NCI-H226 (cell line): ENCODE measurements at regions not wholly inside any gene's neighbourhood (a gene's known extent, or its start where the extent isn't known, plus 50 kb on each side); places are given as distances from the start of the nearest gene placed in this dataset.

Experiments used
- DNase-seq: peaks from one replicate; pipeline ENCODE4 v3.0.0-alpha.2; 2015

GRCh38 chr16:85462714-85463611, 150.2 kb upstream of the GSE1 start:
- no peak for DNase-seq

DNA sequence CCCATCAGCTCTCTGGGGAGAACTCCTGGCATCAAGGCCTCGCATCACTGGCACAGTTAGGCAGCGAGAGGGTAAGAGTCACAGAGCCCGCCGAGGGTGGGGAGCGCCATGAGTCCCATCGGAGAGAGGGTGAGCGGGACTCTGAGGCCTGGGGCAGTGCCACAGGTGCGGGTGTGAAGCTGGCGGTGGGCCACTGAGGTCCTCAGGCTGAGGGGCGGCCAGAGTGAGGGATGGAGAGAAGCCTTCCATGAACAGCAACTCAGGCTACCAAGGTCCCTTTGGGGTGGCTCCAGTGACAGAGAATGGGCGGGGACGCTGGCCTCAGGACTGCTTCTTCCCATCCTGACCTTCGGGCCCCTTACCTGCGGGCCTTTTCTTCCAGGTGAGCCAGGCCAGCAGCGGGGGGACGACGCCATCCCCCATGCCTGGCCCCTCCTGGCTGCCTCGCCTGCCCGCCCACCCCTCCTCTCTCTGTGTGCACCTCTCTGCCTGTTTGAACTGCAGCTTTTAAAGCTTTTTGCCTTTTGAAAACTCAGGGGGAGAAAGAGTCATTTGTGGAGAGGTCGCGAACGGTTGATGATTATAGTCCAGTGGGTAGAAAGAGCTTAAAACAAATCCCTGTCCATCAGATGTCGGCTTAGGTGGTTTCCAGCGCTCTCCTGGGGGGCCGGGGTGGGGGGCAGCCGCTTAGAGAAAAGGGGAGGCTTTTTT, 149.3 kb upstream of the GSE1 start:
- no peak for DNase-seq

DNA sequence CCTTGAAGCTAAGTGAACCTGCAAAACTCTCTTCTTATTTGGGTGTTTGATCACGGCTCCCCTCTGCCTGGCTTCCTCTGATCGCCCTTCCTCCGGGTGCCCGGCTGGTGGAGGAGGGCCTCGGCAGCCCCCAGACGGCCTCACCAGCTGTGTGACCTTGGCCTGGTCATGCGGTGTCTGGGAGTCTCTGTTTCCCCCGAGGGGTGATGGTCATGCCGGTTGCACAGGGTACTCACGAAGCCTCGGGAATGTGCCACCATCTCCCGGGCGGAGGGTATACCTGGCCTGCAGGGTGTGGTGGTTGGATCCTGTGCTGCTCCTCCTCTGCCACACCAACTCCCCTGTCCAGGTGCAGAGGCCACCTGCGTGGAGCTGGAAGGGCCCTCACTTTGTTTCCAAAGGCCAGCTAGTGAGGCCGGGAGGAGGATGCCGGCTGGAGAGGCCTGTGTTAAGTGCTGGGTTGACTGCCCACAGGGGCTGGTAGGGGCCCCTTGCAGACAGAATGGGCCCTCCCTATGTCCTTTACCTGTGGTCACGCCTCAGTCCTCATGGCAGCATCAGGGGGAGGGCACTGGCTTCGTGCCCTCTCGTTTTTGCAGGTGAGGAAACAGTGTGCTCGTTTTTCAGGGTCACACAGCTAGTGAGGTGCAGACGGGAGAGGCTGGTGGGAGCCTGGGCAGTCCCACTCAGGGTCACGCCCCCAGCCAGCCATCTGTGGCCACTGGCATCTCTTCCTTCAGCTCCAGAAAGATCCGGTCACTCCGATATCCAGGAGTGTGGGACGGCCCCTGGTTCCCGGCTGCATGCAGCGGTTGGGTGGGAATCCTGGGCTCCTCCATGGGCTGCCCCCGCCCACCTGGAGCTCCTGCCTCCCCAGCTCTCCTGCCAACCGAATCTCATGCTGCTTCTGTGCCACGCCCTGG, 148.5 kb upstream of the GSE1 start:
- no peak for DNase-seq

- peak; percentile 28 for DNase-seq
Observed at GRCh38 chr16:85465328-85466303, 147.5 kb upstream of the GSE1 start.

DNA sequence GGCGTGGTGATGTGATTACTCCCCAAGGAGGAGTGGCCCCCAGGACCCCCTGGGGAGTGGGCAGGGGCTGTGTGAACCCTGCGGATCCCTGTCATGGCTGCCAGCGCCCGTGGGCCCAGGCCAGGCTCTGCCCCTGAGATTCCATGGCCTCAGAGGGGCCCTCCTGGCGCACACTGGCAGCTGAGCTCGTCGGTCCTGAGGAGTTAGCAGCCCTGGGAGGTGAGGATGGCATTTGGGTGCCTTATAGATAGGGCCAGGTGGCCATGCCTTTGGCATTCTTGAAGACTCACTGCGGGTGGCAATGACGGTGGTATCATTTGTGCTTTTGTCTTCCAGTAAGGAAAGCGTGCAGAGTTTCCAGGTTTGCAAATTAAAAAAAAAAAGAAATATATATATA, 146.8 kb upstream of the GSE1 start:
- DNase-seq: no peak

DNA sequence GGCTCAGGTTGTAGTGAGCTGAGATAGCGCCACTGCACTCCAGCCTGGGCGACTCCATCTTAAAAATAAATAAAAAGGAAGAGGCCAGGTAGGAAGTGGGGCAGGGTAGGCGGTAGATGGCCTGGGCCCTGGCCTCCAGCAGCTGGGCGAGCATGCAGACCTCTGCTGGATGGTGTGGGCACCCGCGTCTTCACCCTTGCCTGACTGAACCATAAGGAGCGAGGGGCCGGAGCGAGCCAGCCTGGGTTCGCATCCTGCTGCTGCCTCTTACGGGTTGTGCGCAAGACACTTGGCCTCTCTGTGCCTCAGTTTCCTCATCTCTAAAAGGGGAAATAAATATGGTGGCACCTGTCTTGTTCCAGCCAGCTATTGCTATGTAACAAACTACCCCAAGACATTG, 146.1 kb upstream of the GSE1 start:
- DNase-seq: no peak

GRCh38 chr16:85469929-85470590, 143.1 kb upstream of the GSE1 start:
- DNase-seq: no peak

GRCh38 chr16:85470873-85471272, 142.2 kb upstream of the GSE1 start:
- DNase-seq: no peak

DNA sequence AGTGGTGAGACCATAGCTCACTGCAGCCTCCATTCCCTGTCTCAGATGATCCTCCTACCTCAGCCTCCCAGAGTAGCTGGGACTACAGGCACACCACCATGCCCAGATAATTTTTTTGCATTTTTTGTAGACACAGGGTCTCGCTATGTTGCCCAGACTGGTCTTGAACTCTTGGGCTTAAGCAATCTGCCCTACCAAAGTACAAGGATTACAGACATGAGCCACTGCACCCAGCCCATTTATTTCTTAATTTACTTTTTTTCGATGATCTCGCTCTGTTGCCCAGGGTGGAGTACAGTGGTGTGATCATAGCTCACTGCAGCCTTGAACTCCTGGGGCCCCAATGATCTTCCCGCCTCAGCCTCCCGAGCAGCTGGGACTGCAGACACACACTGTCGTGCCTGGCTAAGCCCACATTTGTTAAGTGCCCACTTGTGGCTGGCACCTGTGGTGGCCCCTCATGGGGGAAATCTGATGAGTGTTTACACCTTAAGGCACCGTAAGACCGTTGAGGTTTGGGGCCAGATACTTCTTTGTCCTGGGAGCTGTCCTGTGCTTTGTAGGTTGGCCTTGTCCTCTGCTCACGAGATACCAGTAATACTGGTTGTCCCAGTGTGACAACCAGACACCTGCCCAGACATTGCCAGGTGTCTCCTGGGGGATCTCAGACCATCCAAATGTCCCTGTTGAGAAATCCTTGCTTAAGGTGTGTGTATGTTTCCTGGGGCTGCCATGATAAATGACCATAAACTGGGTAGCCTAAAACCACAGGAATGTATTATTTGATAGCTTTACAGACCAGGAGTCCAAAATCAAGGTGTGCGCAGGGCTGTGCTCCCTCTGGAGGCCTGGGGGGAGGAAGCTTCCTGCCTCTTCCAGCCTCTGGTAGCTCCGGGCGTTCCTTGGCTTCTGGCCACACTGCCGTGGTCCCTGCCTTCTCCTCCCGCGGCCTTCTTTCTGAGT, 141.4 kb upstream of the GSE1 start:
- peak; percentile 78 for DNase-seq

- DNase-seq: no peak
Observed at GRCh38 chr16:85472514-85472913, 140.6 kb upstream of the GSE1 start.

DNA sequence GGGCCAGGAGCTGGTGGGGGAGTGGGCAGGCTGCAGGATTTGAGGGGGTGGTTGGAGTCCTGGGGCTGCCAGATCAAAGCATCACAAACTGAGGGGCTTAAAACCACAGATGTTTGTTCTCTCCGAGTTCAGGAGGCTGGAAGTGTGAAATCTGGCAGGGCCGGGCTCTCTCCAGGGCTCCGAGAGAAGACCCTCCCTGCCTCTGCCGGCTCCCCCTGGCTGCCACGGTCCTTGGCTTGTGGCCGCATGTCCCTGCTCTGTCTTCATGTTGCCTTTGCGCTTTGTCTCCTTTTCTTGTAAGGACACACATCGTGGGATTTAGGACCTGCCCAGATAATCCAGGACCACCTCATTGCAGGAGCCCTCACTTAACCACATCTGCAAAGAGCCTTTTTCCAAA, 139.8 kb upstream of the GSE1 start:
- DNase-seq: no peak

DNA sequence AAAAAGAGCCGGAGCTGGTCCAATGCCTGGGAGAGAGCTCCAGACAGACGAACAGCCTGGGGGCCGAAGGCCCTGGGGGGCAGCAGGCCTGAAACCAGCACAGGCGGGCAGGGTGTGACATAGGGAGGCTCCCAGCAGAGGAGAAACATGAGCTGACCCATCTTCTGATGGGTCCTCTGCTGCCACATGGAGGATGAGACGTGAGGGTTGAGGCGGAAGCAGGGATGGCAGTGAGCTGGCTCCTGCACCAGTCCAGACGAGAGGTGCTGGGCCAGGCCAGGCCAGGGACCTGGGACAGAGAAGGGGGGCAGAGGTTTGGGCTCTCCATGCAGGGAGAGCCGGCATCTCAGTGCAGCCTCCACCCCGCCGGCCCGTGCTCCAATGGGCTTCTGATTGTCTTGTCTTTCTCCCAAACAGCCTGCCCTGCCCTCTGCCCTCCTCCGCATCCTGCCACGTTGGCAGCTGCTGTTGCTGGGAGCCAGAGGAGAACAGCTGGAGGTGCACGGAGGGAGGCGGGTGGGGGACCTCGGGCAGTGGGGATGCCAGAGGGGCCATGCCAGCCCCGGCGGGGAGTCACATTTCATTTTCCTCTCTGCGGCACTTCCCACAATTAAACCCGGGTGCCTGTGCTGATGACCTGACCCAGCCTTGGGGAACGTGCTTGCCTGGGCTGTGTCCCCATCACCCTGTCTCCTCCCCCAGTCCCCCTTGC, 139.1 kb upstream of the GSE1 start:
- no peak for DNase-seq

- DNase-seq: no peak
Observed at GRCh38 chr16:85474621-85475217, 138.4 kb upstream of the GSE1 start.

DNA sequence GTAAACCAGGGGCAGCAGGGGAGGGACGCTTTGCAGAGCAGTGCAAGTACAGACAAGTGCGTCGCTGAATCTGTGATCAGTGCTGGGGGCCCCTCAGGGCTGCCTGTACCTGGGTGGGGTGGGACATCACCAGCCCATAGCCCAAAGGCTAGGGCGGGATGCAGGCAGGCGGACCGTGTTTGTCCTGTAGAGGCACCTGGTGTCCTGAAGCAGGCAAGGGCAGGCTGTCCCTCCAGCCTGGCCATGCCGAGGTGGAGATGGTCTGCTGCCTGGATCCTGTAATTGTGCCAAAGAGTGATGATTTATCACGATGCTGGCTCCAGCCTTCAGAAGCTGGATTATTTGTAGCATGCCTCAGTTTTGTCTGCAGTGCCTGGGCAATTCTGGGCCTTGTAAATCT, 137.9 kb upstream of the GSE1 start:
- no peak for DNase-seq

DNA sequence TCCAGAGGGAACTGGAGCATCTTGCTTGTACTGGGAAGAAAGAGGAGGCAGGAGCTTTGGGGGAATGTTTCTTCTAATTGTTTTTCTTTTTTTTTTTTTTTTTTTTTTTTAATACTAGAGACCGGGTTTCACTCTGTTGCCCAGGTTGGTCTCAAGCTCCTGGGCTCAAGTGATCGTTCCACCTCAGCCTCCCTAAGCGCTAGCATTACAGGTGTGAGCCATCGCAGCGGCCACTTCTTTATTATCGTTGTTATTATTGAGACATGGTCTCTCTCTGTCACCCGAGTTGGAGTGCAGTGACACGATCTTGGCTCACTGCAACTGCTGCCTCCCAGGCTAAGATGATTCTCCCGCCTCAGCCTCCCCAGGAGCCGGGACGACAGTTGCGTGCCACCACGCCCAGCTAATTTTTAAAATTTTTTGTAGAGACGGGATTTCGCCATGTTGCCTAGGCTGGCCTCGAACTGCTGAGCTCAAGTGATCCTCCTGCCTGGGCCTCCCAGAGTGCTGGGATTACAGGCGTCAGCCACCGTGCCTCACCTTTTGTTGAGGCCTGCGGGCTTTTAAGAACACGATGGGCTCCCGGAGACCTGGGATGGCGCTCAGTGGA, 137.3 kb upstream of the GSE1 start:
- DNase-seq: no peak

DNA sequence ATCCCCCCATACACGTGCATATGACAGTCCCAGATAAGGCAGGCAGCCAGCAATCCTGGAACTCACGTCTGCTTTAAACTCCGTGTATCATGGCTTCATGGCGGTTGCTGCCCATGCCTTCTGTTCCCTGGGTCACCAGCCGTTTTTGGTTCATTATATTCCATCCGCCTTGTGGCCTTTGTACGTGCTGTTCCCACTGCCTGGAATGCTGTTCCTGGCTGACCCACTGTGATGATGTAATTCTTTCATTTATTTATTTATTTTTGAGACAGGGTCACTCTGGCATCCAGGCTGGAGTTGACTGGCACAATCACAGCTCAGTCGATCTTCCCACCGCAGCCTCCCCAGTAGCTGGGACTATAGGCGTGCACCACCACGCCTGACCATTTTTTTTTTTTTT, 136.7 kb upstream of the GSE1 start:
- no peak for DNase-seq

- no peak for DNase-seq
Observed at GRCh38 chr16:85477801-85478363, 135.2 kb upstream of the GSE1 start.
